HEK293 (cell line): ENCODE measurements at regions not wholly inside any gene's neighbourhood (a gene's known extent, or its start where the extent isn't known, plus 50 kb on each side); places are given as distances from the start of the nearest gene placed in this dataset.

ENCODE experiments used
- CTCF ChIA-PET: fragments of 350-600 bp; formaldehyde crosslinking; extraction: SDS; loops from one replicate; lab custom pipeline; 2021; ENCODE audit warnings: antibody characterized with exemption; lab: Yijun Ruan, JAX
- POLR2A ChIA-PET: fragments of 300-600 bp; formaldehyde crosslinking; extraction: SDS; loops from one replicate; lab custom pipeline; 2020; ENCODE audit warnings: antibody characterized with exemption, inconsistent platforms; lab: Yijun Ruan, JAX
- H3K27ac ChIP-seq: fragments of 200-500 bp; sonication (Bioruptor generic); 2 replicates; pipeline ENCODE4 v1.5.1; 2014; ENCODE audit warnings: low read depth, low read length, control low read depth, inconsistent platforms; ENCODE audit errors: extremely low read depth
- H3K36me3 ChIP-seq, 2 experiments: fragments of 200-500 bp in 1 of 2; sonication (Bioruptor generic) in 1 of 2; 1 replicate in 1 of 2; 2 replicates in 1 of 2; pipeline ENCODE4 v1.5.1; 2014 to 2017; ENCODE audit warnings: inconsistent platforms in 2 of 2, low read length in 2 of 2; ENCODE audit not compliant: control insufficient read depth in 2 of 2, insufficient read depth in 1 of 2
- H3K4me1 ChIP-seq: fragments of 200-500 bp; sonication (Bioruptor generic); 2 replicates; pipeline ENCODE4 v1.5.1; 2014; ENCODE audit warnings: mild to moderate bottlenecking, low read length, inconsistent platforms; ENCODE audit not compliant: control insufficient read depth, insufficient read depth
- H3K4me3 ChIP-seq: 2 replicates; pipeline ENCODE4 v1.5.1; 2011; ENCODE audit warnings: low read depth, mild to moderate bottlenecking, control low read depth, low read length, moderate library complexity
- H3K9me3 ChIP-seq: fragments of 200-500 bp; sonication (Bioruptor generic); 2 replicates; pipeline ENCODE4 v1.5.1; 2014; ENCODE audit warnings: low read depth, low read length, inconsistent platforms; ENCODE audit not compliant: control insufficient read depth, insufficient read depth
- AEBP2 ChIP-seq: fragments of 450-650 bp; formaldehyde crosslinking; IDR thresholded peaks from 2 replicates; pipeline ENCODE4 v1.5.1; 2016; ENCODE audit warnings: missing biosample characterization, missing genetic modification characterization, borderline replicate concordance
- KLF10 ChIP-seq: fragments of 450-650 bp; IDR thresholded peaks from 2 replicates; pipeline ENCODE4 v1.5.1; 2018; ENCODE audit warnings: missing biosample characterization, mild to moderate bottlenecking, missing genetic modification characterization
- OSR2 ChIP-seq: fragments of 450-650 bp; formaldehyde crosslinking; IDR thresholded peaks from 2 replicates; pipeline ENCODE4 v1.5.1; 2016; ENCODE audit warnings: missing biosample characterization, missing genetic modification characterization
- PRDM1 ChIP-seq: fragments of 450-650 bp; formaldehyde crosslinking; IDR thresholded peaks from 2 replicates; pipeline ENCODE4; 2016; ENCODE audit warnings: missing biosample characterization, missing genetic modification characterization
- SALL2 ChIP-seq: fragments of 450-650 bp; formaldehyde crosslinking; IDR thresholded peaks from 2 replicates; pipeline ENCODE4 v1.5.0; 2017; ENCODE audit warnings: missing biosample characterization, mild to moderate bottlenecking, missing genetic modification characterization, borderline replicate concordance
- SETDB1 ChIP-seq: IDR thresholded peaks from one replicate; pipeline ENCODE4 v1.6.1; 2017; ENCODE audit warnings: mild to moderate bottlenecking, low read length, moderate library complexity, mixed read lengths; ENCODE audit not compliant: insufficient read length
- SP2 ChIP-seq: fragments of 450-650 bp; formaldehyde crosslinking; IDR thresholded peaks from 2 replicates; pipeline ENCODE4 v1.5.1; 2016; ENCODE audit warnings: missing biosample characterization, missing genetic modification characterization
- YY2 ChIP-seq: fragments of 450-650 bp; formaldehyde crosslinking; IDR thresholded peaks from 2 replicates; pipeline ENCODE4 v1.5.1; 2016; ENCODE audit warnings: missing biosample characterization, missing genetic modification characterization
- ZBTB20 ChIP-seq: fragments of 450-650 bp; formaldehyde crosslinking; IDR thresholded peaks from 2 replicates; pipeline ENCODE4 v1.5.1; 2016; ENCODE audit warnings: missing biosample characterization, missing genetic modification characterization
- ZFP3 ChIP-seq: fragments of 450-650 bp; formaldehyde crosslinking; IDR thresholded peaks from 2 replicates; pipeline ENCODE4 v1.5.1; 2016; ENCODE audit warnings: low read depth, missing biosample characterization, missing genetic modification characterization
- ZFP69B ChIP-seq: fragments of 450-650 bp; formaldehyde crosslinking; IDR thresholded peaks from 2 replicates; pipeline ENCODE4 v1.5.1; 2016; ENCODE audit warnings: missing biosample characterization, missing genetic modification characterization
- ZNF114 ChIP-seq: fragments of 450-650 bp; formaldehyde crosslinking; IDR thresholded peaks from 2 replicates; pipeline ENCODE4 v1.5.0; 2017; ENCODE audit warnings: missing biosample characterization, missing genetic modification characterization
- ZNF394 ChIP-seq: fragments of 450-650 bp; formaldehyde crosslinking; IDR thresholded peaks from 2 replicates; pipeline ENCODE4 v1.5.1; 2016; ENCODE audit warnings: missing biosample characterization, missing genetic modification characterization, mild to moderate bottlenecking, moderate library complexity, borderline replicate concordance
- ZNF529 ChIP-seq: fragments of 450-650 bp; formaldehyde crosslinking; IDR thresholded peaks from 2 replicates; pipeline ENCODE4 v1.5.1; 2017; ENCODE audit warnings: missing genetic modification characterization, missing biosample characterization; ENCODE audit not compliant: insufficient replicate concordance
- ZNF560 ChIP-seq: fragments of 450-650 bp; formaldehyde crosslinking; IDR thresholded peaks from 2 replicates; pipeline ENCODE4 v1.5.1; 2017; ENCODE audit warnings: missing biosample characterization, missing genetic modification characterization, borderline replicate concordance
- ZNF610 ChIP-seq: fragments of 450-650 bp; formaldehyde crosslinking; IDR thresholded peaks from 2 replicates; pipeline ENCODE4 v1.5.1; 2016; ENCODE audit warnings: missing biosample characterization, missing genetic modification characterization, borderline replicate concordance
- ZNF624 ChIP-seq: fragments of 450-650 bp; formaldehyde crosslinking; IDR thresholded peaks from 2 replicates; pipeline ENCODE4 v1.5.1; 2017; ENCODE audit warnings: missing biosample characterization, missing genetic modification characterization
- ZNF626 ChIP-seq: fragments of 450-650 bp; sonication (Bioruptor Pico); formaldehyde crosslinking; IDR thresholded peaks from 2 replicates; pipeline ENCODE4 v1.5.1; 2018; ENCODE audit warnings: missing biosample characterization, missing genetic modification characterization, inconsistent platforms
- ZNF658 ChIP-seq: fragments of 450-650 bp; formaldehyde crosslinking; IDR thresholded peaks from 2 replicates; pipeline ENCODE4; 2016; ENCODE audit warnings: missing biosample characterization, missing genetic modification characterization
- ZNF664 ChIP-seq: fragments of 450-650 bp; formaldehyde crosslinking; IDR thresholded peaks from 2 replicates; pipeline ENCODE4 v1.5.1; 2016; ENCODE audit warnings: missing biosample characterization, missing genetic modification characterization
- TF ChIP-seq, protein P1 (sequence below): fragments of 450-650 bp; formaldehyde crosslinking; IDR thresholded peaks from 2 replicates; pipeline ENCODE4 v1.5.1; 2016; ENCODE audit warnings: missing biosample characterization, missing genetic modification characterization

DNA sequence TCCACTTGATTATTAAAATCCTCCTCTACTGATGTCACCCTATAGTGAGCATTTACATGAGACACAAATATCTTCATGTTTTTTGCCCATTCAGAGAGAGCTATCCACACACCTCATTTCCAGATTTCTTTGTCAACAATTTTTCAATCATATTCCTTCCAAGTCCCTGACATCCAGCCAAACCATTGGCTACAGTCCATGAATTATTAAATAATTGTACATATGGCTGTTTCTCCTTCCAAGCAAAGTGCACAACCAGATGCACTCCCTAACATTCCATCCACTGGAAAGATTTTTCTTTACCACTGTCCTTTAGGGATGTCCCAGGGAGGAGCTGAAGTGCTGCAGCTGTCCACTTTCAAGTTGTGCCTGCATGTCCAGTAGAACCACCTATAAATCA, 328.0 kb upstream of the MDFIC2 start:
- Histone ChIP-seq H3K36me3 (no peaks in the 10 kb centered on the region), H3K27ac (no peak overlapping the region), H3K9me3 (no peaks in the 10 kb centered on the region), H3K4me1 (no peaks in the 10 kb centered on the region), H3K4me3 (no peak overlapping the region)
- ChIA-PET POLR2A (no interaction called here), CTCF (no interaction called here)
- TF ChIP-seq ZBTB20 (tag by site-specific recombination) (no peak), SALL2 (tag by site-specific recombination) (no peak), ZNF664 (tag by site-specific recombination) (no peak), ZNF560 (tag by site-specific recombination) (no peak), YY2 (tag by site-specific recombination) (no peak), ZNF610 (tag by site-specific recombination) (no peak), ZNF394 (tag by site-specific recombination) (no peak)
- TF ChIP-seq, protein P1, sequence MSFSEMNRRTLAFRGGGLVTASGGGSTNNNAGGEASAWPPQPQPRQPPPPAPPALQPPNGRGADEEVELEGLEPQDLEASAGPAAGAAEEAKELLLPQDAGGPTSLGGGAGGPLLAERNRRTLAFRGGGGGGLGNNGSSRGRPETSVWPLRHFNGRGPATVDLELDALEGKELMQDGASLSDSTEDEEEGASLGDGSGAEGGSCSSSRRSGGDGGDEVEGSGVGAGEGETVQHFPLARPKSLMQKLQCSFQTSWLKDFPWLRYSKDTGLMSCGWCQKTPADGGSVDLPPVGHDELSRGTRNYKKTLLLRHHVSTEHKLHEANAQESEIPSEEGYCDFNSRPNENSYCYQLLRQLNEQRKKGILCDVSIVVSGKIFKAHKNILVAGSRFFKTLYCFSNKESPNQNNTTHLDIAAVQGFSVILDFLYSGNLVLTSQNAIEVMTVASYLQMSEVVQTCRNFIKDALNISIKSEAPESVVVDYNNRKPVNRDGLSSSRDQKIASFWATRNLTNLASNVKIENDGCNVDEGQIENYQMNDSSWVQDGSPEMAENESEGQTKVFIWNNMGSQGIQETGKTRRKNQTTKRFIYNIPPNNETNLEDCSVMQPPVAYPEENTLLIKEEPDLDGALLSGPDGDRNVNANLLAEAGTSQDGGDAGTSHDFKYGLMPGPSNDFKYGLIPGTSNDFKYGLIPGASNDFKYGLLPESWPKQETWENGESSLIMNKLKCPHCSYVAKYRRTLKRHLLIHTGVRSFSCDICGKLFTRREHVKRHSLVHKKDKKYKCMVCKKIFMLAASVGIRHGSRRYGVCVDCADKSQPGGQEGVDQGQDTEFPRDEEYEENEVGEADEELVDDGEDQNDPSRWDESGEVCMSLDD (tag by site-specific recombination) = no peak

- CTCF ChIA-PET = no interaction called here
- no peak overlapping the region for H3K27ac ChIP-seq
- H3K4me3 ChIP-seq = no peak overlapping the region
- H3K4me1 ChIP-seq = no peaks in the 10 kb centered on the region
- no peaks in the 10 kb centered on the region for H3K36me3 ChIP-seq
- H3K9me3 ChIP-seq = no peaks in the 10 kb centered on the region
- POLR2A ChIA-PET = no interaction called here
- TF ChIP-seq ZNF624 (tag by site-specific recombination) (no peak), ZNF626 (tag by site-specific recombination) (no peak)
These were observed 322.9 kb upstream of the MDFIC2 start for GRCh38 chr3:70635301-70635700.

GRCh38 chr3:70631716-70632307, 319.4 kb upstream of the MDFIC2 start:
- Histone ChIP-seq H3K9me3 (no peaks in the 10 kb centered on the region), H3K27ac (no peak overlapping the region), H3K4me3 (no peak overlapping the region), H3K4me1 (no peaks in the 10 kb centered on the region), H3K36me3 (no peaks in the 10 kb centered on the region)
- CTCF ChIA-PET = no interaction called here
- POLR2A ChIA-PET = interaction anchor here (0.7 kb wide), 1 partner anchor 225 kb away, joined by 5 read pairs; no protein-coding TSS in a partner anchor
- TF ChIP-seq ZNF529 (tag by site-specific recombination) = no peak
- no peak for TF ChIP-seq SALL2 (tag by site-specific recombination)
- TF ChIP-seq KLF10 (tag by site-specific recombination) = no peak
- no peak for TF ChIP-seq ZNF114 (tag by site-specific recombination)
- TF ChIP-seq ZFP3 = no peak
- no peak for TF ChIP-seq OSR2 (tag by site-specific recombination)
- TF ChIP-seq AEBP2 (tag by site-specific recombination) = no peak
- no peak for TF ChIP-seq SETDB1
- TF ChIP-seq SP2 (tag by site-specific recombination) = no peak
- TF ChIP-seq ZNF658 (tag by site-specific recombination) = no peak
- no peak for TF ChIP-seq ZFP69B (tag by site-specific recombination)
- no peak for TF ChIP-seq PRDM1 (tag by site-specific recombination)
